A549 (cell line): ENCODE measurements at regions not wholly inside any gene's neighbourhood (a gene's known extent, or its start where the extent isn't known, plus 50 kb on each side); places are given as distances from the start of the nearest gene placed in this dataset.

ENCODE experiments used
- ATAC-seq, 2 experiments: fragments of 200-7000 bp in 1 of 2; fragments of >200 bp in 1 of 2; cut with Nextera tagmentation in 1 of 2; cut with Tn5 transposase in 1 of 2; 3 replicates each; pipeline versions ENCODE4 v1.8.0 to v1.9.1; 2018 to 2020; ENCODE audit warnings: mild to moderate bottlenecking in 1 of 2, moderate library complexity in 1 of 2
- CTCF ChIA-PET: fragments of 300-600 bp; sonication (Branson Sonifier 250); formaldehyde crosslinking; extraction: SDS; loops from one replicate; lab custom pipeline; 2021; ENCODE audit warnings: antibody characterized with exemption, inconsistent platforms; lab: Yijun Ruan, JAX
- POLR2A ChIA-PET: fragments of 350-600 bp; formaldehyde crosslinking; extraction: SDS; loops from one replicate; lab custom pipeline; 2021; ENCODE audit warnings: antibody characterized with exemption, inconsistent platforms; lab: Yijun Ruan, JAX
- DNase-seq, 2 experiments: peaks; one replicate each; pipeline versions ENCODE4 v3.0.0 to v3.0.0-alpha.2; 2011 to 2016; ENCODE audit warnings: low read depth in 1 of 2, low spot score in 1 of 2
- FAIRE-seq: peaks from 2 replicates; lab custom pipeline; 2011; peaks lifted over from hg19 to GRCh38; lab: Jason Lieb, UNC
- H3K27ac ChIP-seq, 2 experiments: fragments of >200 bp; sonication (Bioruptor Twin); formaldehyde crosslinking; 3 replicates each; pipeline ENCODE4 v1.5.1; 2016 to 2017
- H3K4me1 ChIP-seq: fragments of >200 bp; sonication (Bioruptor Twin); formaldehyde crosslinking; 3 replicates; pipeline ENCODE4 v1.6.1; 2016
- H3K4me2 ChIP-seq: fragments of >200 bp; sonication (Bioruptor Twin); formaldehyde crosslinking; 3 replicates; pipeline ENCODE4 v1.6.1; 2016
- H3K4me3 ChIP-seq: fragments of >200 bp; sonication (Bioruptor Twin); formaldehyde crosslinking; 3 replicates; pipeline ENCODE4 v1.5.1; 2016
- H3K9me3 ChIP-seq: fragments of >200 bp; sonication (Bioruptor Twin); formaldehyde crosslinking; 3 replicates; pipeline ENCODE4 v1.6.1; 2016
- ATOH8 ChIP-seq: fragments of 250-450 bp; sonication (Bioruptor Pico); IDR thresholded peaks from 2 replicates; pipeline ENCODE4 v1.5.0; 2020; ENCODE audit warnings: low read depth, mild to moderate bottlenecking, moderate library complexity
- CHD2 ChIP-seq: fragments of 150-350 bp; IDR thresholded peaks from 2 replicates; pipeline ENCODE4 v1.6.1; 2014; ENCODE audit warnings: low read length; ENCODE audit not compliant: partially characterized antibody
- EP300 ChIP-seq, 2 experiments: fragments of >200 bp; sonication (Bioruptor Twin); formaldehyde crosslinking; IDR thresholded peaks; 2 replicates in 1 of 2; 3 replicates in 1 of 2; pipeline ENCODE4 v1.6.1; 2016 to 2017
- ESRRA ChIP-seq: fragments of 150-350 bp; IDR thresholded peaks from 2 replicates; pipeline ENCODE4 v1.6.1; 2014; ENCODE audit warnings: mild to moderate bottlenecking, low read length, borderline replicate concordance
- FOXS1 ChIP-seq: fragments of 250-450 bp; sonication (Bioruptor Pico); IDR thresholded peaks from 2 replicates; pipeline ENCODE4 v1.5.0; 2020; ENCODE audit warnings: mild to moderate bottlenecking, moderate library complexity
- HDAC2 ChIP-seq: fragments of 200-600 bp; sonication (generic); IDR thresholded peaks from 2 replicates; pipeline ENCODE4 v1.6.1; 2016
- HES2 ChIP-seq: fragments of >200 bp; sonication (Bioruptor Twin); formaldehyde crosslinking; IDR thresholded peaks from 2 replicates; pipeline ENCODE4 v1.6.1; 2016
- HEYL ChIP-seq: fragments of 250-450 bp; sonication (Bioruptor Pico); IDR thresholded peaks from 2 replicates; pipeline ENCODE4 v1.8.0; 2021; ENCODE audit warnings: mild to moderate bottlenecking, moderate library complexity
- MAX ChIP-seq: IDR thresholded peaks from 2 replicates; pipeline ENCODE4 v1.6.1; 2012
- MYC ChIP-seq: IDR thresholded peaks from 2 replicates; pipeline ENCODE4 v1.6.1; 2012; ENCODE audit warnings: mild to moderate bottlenecking, inconsistent platforms, low read length, improper control_type of control experiment, borderline replicate concordance
- NR3C1 ChIP-seq: fragments of >200 bp; sonication (Bioruptor Twin); formaldehyde crosslinking; IDR thresholded peaks from 3 replicates; pipeline ENCODE4 v1.6.1; 2017
- PBX3 ChIP-seq: IDR thresholded peaks from 2 replicates; pipeline ENCODE4 v1.6.1; 2012
- PHF8 ChIP-seq: fragments of 200-600 bp; sonication (generic); IDR thresholded peaks from 2 replicates; pipeline ENCODE4 v1.6.1; 2016; ENCODE audit warnings: low read depth, mild to moderate bottlenecking, antibody characterized with exemption, moderate library complexity, borderline replicate concordance
- POLR2A ChIP-seq: IDR thresholded peaks from 2 replicates; pipeline ENCODE4 v1.6.1; 2012; ENCODE audit warnings: mild to moderate bottlenecking, low read length
- RAD21 ChIP-seq, 2 experiments: fragments of >200 bp in 1 of 2; sonication (Bioruptor Twin) in 1 of 2; formaldehyde crosslinking in 1 of 2; IDR thresholded peaks in 1 of 2; conservative IDR thresholded peaks in 1 of 2; 2 replicates in 1 of 2; 3 replicates in 1 of 2; pipeline ENCODE4 v1.6.1; 2012 to 2018; ENCODE audit warnings: inconsistent platforms in 1 of 2
- RARB ChIP-seq: fragments of 250-450 bp; sonication (Bioruptor Pico); IDR thresholded peaks from 2 replicates; pipeline ENCODE4 v1.8.0; 2021; ENCODE audit warnings: mild to moderate bottlenecking, moderate library complexity
- RNF2 ChIP-seq: fragments of 200-600 bp; sonication (generic); IDR thresholded peaks from 2 replicates; pipeline ENCODE4 v1.6.1; 2016; ENCODE audit warnings: low read depth, mild to moderate bottlenecking, antibody characterized with exemption, moderate library complexity, borderline replicate concordance
- SMC3 ChIP-seq: fragments of >200 bp; sonication (Bioruptor Twin); formaldehyde crosslinking; IDR thresholded peaks from 3 replicates; pipeline ENCODE4 v1.6.1; 2018; ENCODE audit warnings: inconsistent platforms
- SREBF2 ChIP-seq: fragments of 450-650 bp; IDR thresholded peaks from 2 replicates; pipeline ENCODE4 v1.6.1; 2014; ENCODE audit warnings: mild to moderate bottlenecking, moderate library complexity
- TFCP2L1 ChIP-seq: fragments of 250-450 bp; sonication (Bioruptor Pico); IDR thresholded peaks from 2 replicates; pipeline ENCODE4 v1.5.0; 2021; ENCODE audit warnings: mild to moderate bottlenecking
- ZC3H11A ChIP-seq: fragments of 450-650 bp; IDR thresholded peaks from 2 replicates; pipeline ENCODE4 v1.6.1; 2014; ENCODE audit warnings: antibody characterized with exemption, mild to moderate bottlenecking
- ZFP36 ChIP-seq: fragments of 450-650 bp; IDR thresholded peaks from 2 replicates; pipeline ENCODE4 v1.6.1; 2014; ENCODE audit warnings: borderline replicate concordance; ENCODE audit not compliant: partially characterized antibody
- ZNF302 ChIP-seq: fragments of 250-450 bp; sonication (Bioruptor Pico); IDR thresholded peaks from 2 replicates; pipeline ENCODE4 v1.9.0; 2021; ENCODE audit warnings: inconsistent platforms, mild to moderate bottlenecking, moderate library complexity
- ZSCAN20 ChIP-seq: fragments of 250-450 bp; sonication (Bioruptor Pico); IDR thresholded peaks from 2 replicates; pipeline ENCODE4 v1.8.0; 2022; ENCODE audit warnings: mild to moderate bottlenecking, moderate library complexity
- WGBS: methylation state at CpG from one replicate; pipeline ENCODE4 v1.1.6; 2017; ENCODE audit errors: missing lambda C conversion rate; 5-methylcytosine and 5-hydroxymethylcytosine counted together

GRCh38 chrX:42691196-42691595, 86.8 kb downstream of the PPP1R2C start (continued):
- TF ChIP-seq ESRRA (no peak), ZNF302 (CRISPR knock-in tag) (no peak)

GRCh38 chrX:42686706-42687105, 91.3 kb downstream of the PPP1R2C start:
- Histone ChIP-seq H3K4me2 (no peak overlapping the region), H3K4me3 (no peak overlapping the region), H3K27ac (no peak overlapping the region), H3K9me3 (no peaks in the 10 kb centered on the region), H3K4me1 (no peaks in the 10 kb centered on the region)
- DNase-seq (no peak), FAIRE-seq (no peak), ATAC-seq (no peak)
- CTCF ChIA-PET: no interaction called here
- TF ChIP-seq MAX (no peak), RAD21 (conservative IDR thresholded peaks at IDR 0.05 in 1 of 2, IDR thresholded peaks at IDR 0.05 in 1 of 2) (no peak), NR3C1 (no peak), ZSCAN20 (no peak), CHD2 (no peak), HEYL (CRISPR knock-in tag) (no peak), ZNF302 (CRISPR knock-in tag) (no peak), HDAC2 (no peak), SREBF2 (no peak)
- POLR2A ChIA-PET: no interaction called here
- WGBS: 4% methylated on average over 2 of the region's 2 CpGs

- TF ChIP-seq HEYL (CRISPR knock-in tag): no peak
- no peak for TF ChIP-seq SMC3
- TF ChIP-seq MAX: no peak
- no peak for TF ChIP-seq FOXS1 (CRISPR knock-in tag)
- no peak for TF ChIP-seq ZC3H11A
- TF ChIP-seq PBX3: no peak
- TF ChIP-seq EP300 (IDR thresholded peaks at IDR 0.05): no peak
- TF ChIP-seq ZFP36: no peak
- no peak for TF ChIP-seq MYC
- TF ChIP-seq RNF2: no peak
- no peak for TF ChIP-seq ATOH8 (CRISPR knock-in tag)
- no peak for TF ChIP-seq RARB (CRISPR knock-in tag)
- no peak for TF ChIP-seq POLR2A
- no peak for TF ChIP-seq HES2
- TF ChIP-seq TFCP2L1 (CRISPR knock-in tag): no peak
- TF ChIP-seq PHF8: no peak
- ChIA-PET CTCF (no interaction called here), POLR2A (no interaction called here)
- Histone ChIP-seq H3K4me1 (no peaks in the 10 kb centered on the region), H3K4me3 (no peak overlapping the region), H3K27ac (no peak overlapping the region), H3K4me2 (no peak overlapping the region), H3K9me3 (no peaks in the 10 kb centered on the region)
- ATAC-seq (no peak), FAIRE-seq (peak; percentile 39), DNase-seq (no peak)
- 0% methylated on average over 1 of the region's 1 CpG for WGBS
Measured at GRCh38 chrX:42686296-42686695, 91.7 kb downstream of the PPP1R2C start.
